Cardiac muscle cell (in vitro differentiated cells and primary cell): ENCODE measurements at regions not wholly inside any gene's neighbourhood (a gene's known extent, or its start where the extent isn't known, plus 50 kb on each side); places are given as distances from the start of the nearest gene placed in this dataset.

Source experiments
- DNase-seq, 2 donors: peaks; one replicate each; pipeline versions ENCODE4 v3.0.0 to v3.0.0-alpha.2; 2010 to 2017; ENCODE audit warnings: low read depth in 1 of 2, low spot score in 1 of 2
- H3K27ac ChIP-seq: fragments of 200-600 bp; sonication (generic); 2 replicates; pipeline ENCODE4 v1.5.1; 2016
- H3K27me3 ChIP-seq: fragments of 200-600 bp; sonication (generic); 2 replicates; pipeline ENCODE4 v1.6.0; 2016; ENCODE audit warnings: control low read depth
- H3K36me3 ChIP-seq: fragments of 200-600 bp; sonication (generic); 2 replicates; pipeline ENCODE4 v1.5.1; 2016; ENCODE audit warnings: control low read depth
- H3K4me1 ChIP-seq: fragments of 200-600 bp; sonication (generic); 2 replicates; pipeline ENCODE4 v1.8.1; 2017; ENCODE audit warnings: low read depth, mild to moderate bottlenecking, mixed run types
- H3K4me3 ChIP-seq: fragments of 200-600 bp; sonication (generic); 2 replicates; pipeline ENCODE4 v1.5.1; 2016; ENCODE audit warnings: mild to moderate bottlenecking
- H3K9me3 ChIP-seq: fragments of 200-600 bp; sonication (generic); 2 replicates; pipeline ENCODE4 v1.5.1; 2017; ENCODE audit warnings: low read depth, mild to moderate bottlenecking, control low read depth
- TF ChIP-seq, protein P1 (sequence below): IDR thresholded peaks from 2 replicates; pipeline ENCODE4 v1.5.1; 2012; ENCODE audit warnings: low read depth, mild to moderate bottlenecking, low read length

DNA sequence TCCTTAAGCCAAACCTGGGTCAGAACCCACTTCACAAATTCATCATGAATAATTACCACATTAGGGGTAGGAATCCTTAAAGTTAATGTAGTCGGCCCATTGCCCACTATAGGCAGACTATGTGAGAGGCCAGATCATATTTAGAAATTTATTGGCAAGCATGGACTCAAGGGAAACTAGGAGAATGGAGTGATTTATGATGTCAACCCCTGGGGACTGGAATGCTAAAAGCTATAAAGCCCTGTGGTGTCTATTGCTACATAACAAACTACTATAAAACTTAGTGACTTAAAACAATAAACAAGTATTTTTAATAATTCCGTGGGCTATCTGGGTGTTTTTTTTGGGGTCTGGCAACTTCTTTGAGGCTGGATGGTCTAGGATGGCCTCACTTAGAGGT, 93.9 kb downstream of the PPP1R2C start:
- DNase-seq = no peak
- H3K27me3 ChIP-seq = no peaks in the 10 kb centered on the region
- no peak overlapping the region for H3K27ac ChIP-seq
- TF ChIP-seq, protein P1, sequence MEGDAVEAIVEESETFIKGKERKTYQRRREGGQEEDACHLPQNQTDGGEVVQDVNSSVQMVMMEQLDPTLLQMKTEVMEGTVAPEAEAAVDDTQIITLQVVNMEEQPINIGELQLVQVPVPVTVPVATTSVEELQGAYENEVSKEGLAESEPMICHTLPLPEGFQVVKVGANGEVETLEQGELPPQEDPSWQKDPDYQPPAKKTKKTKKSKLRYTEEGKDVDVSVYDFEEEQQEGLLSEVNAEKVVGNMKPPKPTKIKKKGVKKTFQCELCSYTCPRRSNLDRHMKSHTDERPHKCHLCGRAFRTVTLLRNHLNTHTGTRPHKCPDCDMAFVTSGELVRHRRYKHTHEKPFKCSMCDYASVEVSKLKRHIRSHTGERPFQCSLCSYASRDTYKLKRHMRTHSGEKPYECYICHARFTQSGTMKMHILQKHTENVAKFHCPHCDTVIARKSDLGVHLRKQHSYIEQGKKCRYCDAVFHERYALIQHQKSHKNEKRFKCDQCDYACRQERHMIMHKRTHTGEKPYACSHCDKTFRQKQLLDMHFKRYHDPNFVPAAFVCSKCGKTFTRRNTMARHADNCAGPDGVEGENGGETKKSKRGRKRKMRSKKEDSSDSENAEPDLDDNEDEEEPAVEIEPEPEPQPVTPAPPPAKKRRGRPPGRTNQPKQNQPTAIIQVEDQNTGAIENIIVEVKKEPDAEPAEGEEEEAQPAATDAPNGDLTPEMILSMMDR = no peak
- H3K4me3 ChIP-seq = no peak overlapping the region
- no peaks in the 10 kb centered on the region for H3K36me3 ChIP-seq
- no peaks in the 10 kb centered on the region for H3K4me1 ChIP-seq
- no peaks in the 10 kb centered on the region for H3K9me3 ChIP-seq

DNA sequence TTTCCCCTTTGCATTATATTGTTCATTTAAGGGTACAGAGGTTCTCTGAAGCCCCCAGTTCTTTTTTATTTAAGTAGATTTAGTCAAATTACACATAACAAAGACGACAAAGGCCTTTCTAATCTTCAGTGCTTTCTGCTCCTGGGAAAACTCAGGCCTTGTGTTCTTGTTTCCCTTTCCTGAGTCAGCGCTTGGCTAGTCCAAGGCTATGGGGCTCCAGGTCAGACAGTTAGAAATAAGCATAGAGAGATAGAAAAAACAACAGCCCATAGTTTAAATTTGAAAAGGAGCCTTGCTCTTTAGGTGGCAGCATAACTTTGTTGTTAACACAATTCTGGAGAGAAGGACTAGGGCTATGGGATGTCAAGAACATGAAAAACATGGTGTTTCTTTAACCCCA, 97.3 kb downstream of the PPP1R2C start:
- Histone ChIP-seq H3K27me3 (no peaks in the 10 kb centered on the region), H3K4me3 (no peak overlapping the region), H3K4me1 (no peaks in the 10 kb centered on the region), H3K9me3 (no peaks in the 10 kb centered on the region), H3K27ac (no peak overlapping the region), H3K36me3 (no peaks in the 10 kb centered on the region)
- peak in 1 of 2 donors; percentile 78 for DNase-seq
- TF ChIP-seq, protein P1 = peak; percentile 25

DNA sequence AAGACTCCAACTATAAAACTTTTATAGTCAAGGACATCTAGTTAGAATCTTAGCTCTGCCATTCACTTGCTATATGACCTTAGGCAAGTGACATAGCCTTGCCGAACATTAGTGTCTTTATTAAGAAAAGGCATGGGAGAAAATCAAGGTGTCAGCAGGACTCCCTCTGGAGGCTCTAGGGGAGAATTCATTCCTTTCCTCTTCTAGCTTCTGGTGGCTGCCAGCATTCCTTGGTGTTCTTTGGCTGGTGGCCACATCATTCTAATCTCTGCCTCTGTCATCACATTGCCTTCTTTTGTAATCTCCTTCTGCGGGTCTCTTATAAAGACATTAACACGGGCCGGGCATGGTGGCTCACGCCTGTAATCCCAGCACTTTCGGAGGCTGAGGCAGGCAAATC, 99.8 kb downstream of the PPP1R2C start:
- H3K9me3 ChIP-seq = no peaks in the 10 kb centered on the region
- no peak overlapping the region for H3K27ac ChIP-seq
- no peak overlapping the region for H3K4me3 ChIP-seq
- TF ChIP-seq, protein P1 = peak; percentile 38
- no peaks in the 10 kb centered on the region for H3K36me3 ChIP-seq
- no peaks in the 10 kb centered on the region for H3K27me3 ChIP-seq
- peak in 1 of 2 donors; percentile 84 for DNase-seq
- H3K4me1 ChIP-seq = no peaks in the 10 kb centered on the region

DNA sequence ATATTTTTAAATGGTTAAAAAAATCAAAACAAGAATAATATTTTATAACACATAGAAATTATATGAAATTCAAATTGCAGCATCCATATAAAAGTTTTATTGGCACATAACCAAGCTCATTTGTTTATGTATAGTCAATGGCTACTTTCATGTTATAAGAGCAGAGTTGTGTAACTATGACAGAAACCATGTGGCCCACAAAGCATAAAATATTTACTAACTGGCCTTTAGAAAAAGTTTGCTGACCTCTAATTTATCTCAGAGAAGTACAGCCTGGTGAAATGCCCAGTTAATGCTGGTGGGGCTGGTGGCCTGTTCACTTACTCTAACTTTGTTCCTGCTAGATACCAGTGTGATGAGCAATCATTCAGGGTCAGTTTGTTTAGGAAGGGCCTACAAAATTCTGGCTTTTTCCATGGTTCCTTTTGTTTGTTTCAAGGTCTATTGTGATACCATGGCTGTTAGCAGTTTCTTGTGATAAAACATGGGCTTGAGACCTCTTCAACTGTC, 104.6 kb downstream of the PPP1R2C start:
- Histone ChIP-seq H3K9me3 (no peaks in the 10 kb centered on the region), H3K27me3 (no peaks in the 10 kb centered on the region), H3K27ac (no peak overlapping the region), H3K36me3 (no peaks in the 10 kb centered on the region), H3K4me3 (no peak overlapping the region), H3K4me1 (no peaks in the 10 kb centered on the region)
- peak in 1 of 2 donors; percentile 30 for DNase-seq
- TF ChIP-seq, protein P1 = no peak

DNA sequence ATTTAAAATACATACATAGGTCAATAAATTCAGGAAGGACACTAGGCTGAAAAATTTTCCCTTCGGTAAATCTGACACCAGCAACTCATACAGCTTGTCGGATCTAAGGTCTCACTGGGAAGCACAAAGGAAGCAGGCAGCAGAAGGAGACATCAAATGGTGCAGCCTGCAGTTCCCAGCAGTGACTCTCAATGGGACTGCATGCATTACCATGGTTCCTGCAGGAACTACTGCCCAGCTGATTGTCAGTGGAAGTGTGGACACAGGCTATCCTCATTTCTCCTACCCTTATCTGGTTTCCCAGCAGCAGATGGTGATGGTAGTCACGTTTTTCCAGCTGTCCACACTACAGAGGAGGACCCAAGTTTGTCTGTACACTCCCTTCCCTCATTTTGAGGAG, 113.3 kb downstream of the PPP1R2C start:
- no peak overlapping the region for H3K4me3 ChIP-seq
- TF ChIP-seq, protein P1 = no peak
- H3K36me3 ChIP-seq = no peaks in the 10 kb centered on the region
- no peaks in the 10 kb centered on the region for H3K9me3 ChIP-seq
- DNase-seq = no peak
- H3K27ac ChIP-seq = no peak overlapping the region
- H3K4me1 ChIP-seq = no peaks in the 10 kb centered on the region
- H3K27me3 ChIP-seq = no peaks in the 10 kb centered on the region

DNA sequence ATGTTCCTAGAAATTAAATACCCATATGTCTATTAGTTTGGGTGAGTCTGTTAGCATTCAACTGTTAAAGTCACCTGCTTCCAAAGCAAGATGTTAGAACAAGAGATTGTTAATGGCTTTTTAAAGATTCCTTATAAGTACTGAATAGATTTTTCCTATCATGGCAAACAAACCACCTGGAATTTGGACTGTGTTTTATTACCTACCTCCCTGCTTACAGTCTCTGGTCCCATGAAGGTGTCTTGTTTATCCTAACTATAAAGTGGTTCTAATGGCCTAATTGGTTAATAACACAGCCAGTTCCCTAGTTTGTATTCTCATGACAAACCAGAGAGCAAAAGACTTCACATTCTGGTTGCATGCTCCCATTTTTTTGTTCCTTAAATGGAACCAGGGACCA, 149.5 kb downstream of the PPP1R2C start:
- no peak overlapping the region for H3K4me3 ChIP-seq
- no peak overlapping the region for H3K27ac ChIP-seq
- H3K36me3 ChIP-seq = no peaks in the 10 kb centered on the region
- no peaks in the 10 kb centered on the region for H3K4me1 ChIP-seq
- no peaks in the 10 kb centered on the region for H3K27me3 ChIP-seq
- no peaks in the 10 kb centered on the region for H3K9me3 ChIP-seq
- TF ChIP-seq, protein P1 = no peak
- no peak for DNase-seq
